SK-N-MC (cell line): ENCODE measurements at regions not wholly inside any gene's neighbourhood (a gene's known extent, or its start where the extent isn't known, plus 50 kb on each side); places are given as distances from the start of the nearest gene placed in this dataset.

Experiments used
- DNase-seq: peaks from one replicate; pipeline ENCODE4 v3.0.0-alpha.2; 2011; ENCODE audit warnings: low read depth, low spot score
- H3K27ac ChIP-seq: fragments of 200-600 bp; sonication (generic); 2 replicates; pipeline ENCODE4 v1.5.1; 2016; ENCODE audit warnings: mixed run types
- H3K36me3 ChIP-seq: fragments of 200-600 bp; sonication (generic); 2 replicates; pipeline ENCODE4 v1.6.1; 2017; ENCODE audit warnings: antibody characterized with exemption, low read length, mixed read lengths; ENCODE audit not compliant: insufficient read depth
- H3K4me3 ChIP-seq: fragments of 200-600 bp; sonication (generic); 2 replicates; pipeline ENCODE4 v1.5.1; 2016
- H3K9ac ChIP-seq: fragments of 200-600 bp; sonication (generic); 2 replicates; pipeline ENCODE4 v1.8.0; 2017; ENCODE audit warnings: mixed run types, mixed read lengths; ENCODE audit not compliant: insufficient read length
- H3K9me3 ChIP-seq: fragments of 200-600 bp; sonication (generic); 2 replicates; pipeline ENCODE4 v1.6.1; 2017; ENCODE audit warnings: low read depth, mild to moderate bottlenecking, antibody characterized with exemption, low read length, moderate library complexity, mixed read lengths
- EZH2 ChIP-seq: fragments of 200-600 bp; sonication (generic); IDR thresholded peaks from one replicate; pipeline ENCODE4 v1.6.1; 2017; ENCODE audit warnings: antibody characterized with exemption
- FOXP2 ChIP-seq: optimal IDR thresholded peaks from 2 replicates; pipeline ENCODE3; 2011; ENCODE audit warnings: mild to moderate bottlenecking, moderate library complexity; ENCODE audit not compliant: insufficient read depth; ENCODE audit errors: extremely low read length, control extremely low read depth
- POLR2AphosphoS5 ChIP-seq: IDR thresholded peaks from 2 replicates; pipeline ENCODE4 v1.6.1; 2012; ENCODE audit warnings: mild to moderate bottlenecking, low read depth, low read length, borderline replicate concordance

GRCh38 chr16:31712064-31712540 lies 161.5 kb upstream of the ZNF267 start:
- peaks cover 4% of the 10 kb centered on the region; the same call in 1 of the 2 replicates for H3K36me3 ChIP-seq
- H3K9ac ChIP-seq, result no peak overlapping the region
- H3K4me3 ChIP-seq, result no peak overlapping the region
- DNase-seq, result no peak
- H3K9me3 ChIP-seq, result no peaks in the 10 kb centered on the region
- no peak overlapping the region for H3K27ac ChIP-seq
- no peak for TF ChIP-seq FOXP2
- TF ChIP-seq POLR2AphosphoS5, result no peak
- no peak for TF ChIP-seq EZH2

GRCh38 chr16:31713071-31713944 lies 160.3 kb upstream of the ZNF267 start:
- H3K4me3 ChIP-seq, result peak overlapping the region; percentile 98
- TF ChIP-seq EZH2 (no peak), FOXP2 (no peak), POLR2AphosphoS5 (peak; percentile 97)

GRCh38 chr16:31713945-31714902 lies 159.4 kb upstream of the ZNF267 start:
- Histone ChIP-seq H3K27ac (no peak overlapping the region), H3K36me3 (peaks cover 4% of the 10 kb centered on the region; the same call in 1 of the 2 replicates), H3K9me3 (no peaks in the 10 kb centered on the region), H3K4me3 (peak overlapping the region; percentile 98), H3K9ac (peak overlapping the region; percentile 96)
- DNase-seq, result no peak
- no peak for TF ChIP-seq FOXP2
- TF ChIP-seq EZH2, result no peak
- no peak for TF ChIP-seq POLR2AphosphoS5

More at GRCh38 chr16:31713071-31713944, 160.3 kb upstream of the ZNF267 start:
- Histone ChIP-seq H3K27ac (peak overlapping the region; percentile 80; the same call in 1 of the 2 replicates), H3K9me3 (no peaks in the 10 kb centered on the region), H3K9ac (peak overlapping the region; percentile 96), H3K36me3 (peaks cover 4% of the 10 kb centered on the region; the same call in 1 of the 2 replicates)
- DNase-seq, result peak; percentile 73

GRCh38 chr16:31714903-31715504 lies 158.6 kb upstream of the ZNF267 start:
- no peak overlapping the region for H3K27ac ChIP-seq
- no peak for DNase-seq
- no peak overlapping the region for H3K4me3 ChIP-seq
- H3K9me3 ChIP-seq, result no peaks in the 10 kb centered on the region
- no peak for TF ChIP-seq FOXP2
- no peak for TF ChIP-seq POLR2AphosphoS5
- no peak for TF ChIP-seq EZH2
- peaks cover 4% of the 10 kb centered on the region; the same call in 1 of the 2 replicates for H3K36me3 ChIP-seq
- no peak overlapping the region for H3K9ac ChIP-seq

- DNase-seq, result no peak
- Histone ChIP-seq H3K4me3 (no peak overlapping the region), H3K36me3 (peaks cover 4% of the 10 kb centered on the region; the same call in 1 of the 2 replicates), H3K9ac (no peak overlapping the region), H3K27ac (no peak overlapping the region), H3K9me3 (no peaks in the 10 kb centered on the region)
- TF ChIP-seq FOXP2 (no peak), POLR2AphosphoS5 (no peak), EZH2 (no peak)
Measured at GRCh38 chr16:31715915-31716314, 157.7 kb upstream of the ZNF267 start.

GRCh38 chr16:31718998-31719397 lies 154.6 kb upstream of the ZNF267 start:
- Histone ChIP-seq H3K4me3 (no peak overlapping the region), H3K9me3 (no peaks in the 10 kb centered on the region), H3K36me3 (peaks cover 8% of the 10 kb centered on the region; the same call in 1 of the 2 replicates), H3K27ac (no peak overlapping the region), H3K9ac (no peak overlapping the region)
- TF ChIP-seq EZH2 (no peak), FOXP2 (no peak), POLR2AphosphoS5 (no peak)
- DNase-seq, result no peak

GRCh38 chr16:31727553-31727952 lies 146.1 kb upstream of the ZNF267 start:
- Histone ChIP-seq H3K36me3 (peaks cover 11% of the 10 kb centered on the region; the same call in 1 of the 2 replicates), H3K9me3 (peaks cover 6% of the 10 kb centered on the region; the same call in 1 of the 2 replicates)
- no peak for DNase-seq

More at GRCh38 chr16:31727553-31727952, 146.1 kb upstream of the ZNF267 start:
- Histone ChIP-seq H3K9ac (no peak overlapping the region), H3K4me3 (no peak overlapping the region), H3K27ac (no peak overlapping the region)
- TF ChIP-seq EZH2, result no peak
- TF ChIP-seq FOXP2, result no peak
- TF ChIP-seq POLR2AphosphoS5, result no peak
